Liver (tissue), 3 donors: ENCODE measurements at regions not wholly inside any gene's neighbourhood (a gene's known extent, or its start where the extent isn't known, plus 50 kb on each side); places are given as distances from the start of the nearest gene placed in this dataset.

Source experiments
- CTCF ChIP-seq: fragments of 150-350 bp; IDR thresholded peaks from 2 replicates; pipeline ENCODE4 v1.5.1; 2017; ENCODE audit warnings: improper control_type of control experiment, low read depth, low read length; ENCODE audit not compliant: missing input control
- GABPA ChIP-seq, 2 donors: IDR thresholded peaks in 1 of 2; conservative IDR thresholded peaks in 1 of 2; 2 replicates each; pipeline ENCODE4 v1.6.1; 2016; ENCODE audit warnings: antibody characterized with exemption in 2 of 2, mild to moderate bottlenecking in 1 of 2, moderate library complexity in 1 of 2
- donor health status: healthy.
- donor health status: healthy.

GRCh38 chr9:25935188-25935587, 256.9 kb upstream of the TUSC1 start:
- TF ChIP-seq CTCF: no peak
- TF ChIP-seq GABPA (IDR thresholded peaks at IDR 0.05 in 1 of 2, conservative IDR thresholded peaks at IDR 0.05 in 1 of 2): no peak
